CD8-positive, alpha-beta memory T cell (primary cell): ENCODE measurements at regions not wholly inside any gene's neighbourhood (a gene's known extent, or its start where the extent isn't known, plus 50 kb on each side); places are given as distances from the start of the nearest gene placed in this dataset.

ENCODE experiments used
- CTCF ChIA-PET: fragments of 350-600 bp; sonication (Branson Sonifier 250); formaldehyde crosslinking; loops from one replicate; lab custom pipeline; 2021; ENCODE audit warnings: antibody characterized with exemption; lab: Charles Lee
- POLR2A ChIA-PET: fragments of 350-600 bp; sonication (Branson Sonifier 250); formaldehyde crosslinking; loops from one replicate; lab custom pipeline; 2021; ENCODE audit warnings: antibody characterized with exemption; lab: Charles Lee
- DNase-seq, 5 donors: peaks; one replicate each; pipeline versions ENCODE4 v3.0.0 to v3.0.0-alpha.2; 2020 to 2022; ENCODE audit warnings: mixed read lengths in 1 of 5
- H3K27ac ChIP-seq: one replicate; pipeline ENCODE4 v1.7.0; 2013; ENCODE audit warnings: low read depth, mild to moderate bottlenecking, low read length, moderate library complexity
- H3K27me3 ChIP-seq: 2 replicates; pipeline ENCODE4 v1.7.0; 2013; ENCODE audit warnings: low read length, mild to moderate bottlenecking; ENCODE audit not compliant: insufficient read depth, poor library complexity, severe bottlenecking
- H3K36me3 ChIP-seq: 2 replicates; pipeline ENCODE4 v1.7.0; 2013; ENCODE audit warnings: mild to moderate bottlenecking, low read length, moderate library complexity; ENCODE audit not compliant: insufficient read depth
- H3K4me1 ChIP-seq: 2 replicates; pipeline ENCODE4 v1.7.0; 2013; ENCODE audit warnings: mild to moderate bottlenecking, low read length, moderate library complexity; ENCODE audit not compliant: insufficient read depth
- H3K4me3 ChIP-seq: 2 replicates; pipeline ENCODE4 v1.7.0; 2013; ENCODE audit warnings: mild to moderate bottlenecking, low read length
- H3K9me3 ChIP-seq: 2 replicates; pipeline ENCODE4 v1.7.0; 2013; ENCODE audit warnings: mild to moderate bottlenecking, low read length
- H3K27ac Mint-ChIP-seq, 8 donors: one replicate each; pipeline ENCODE4 v1.8.0; 2020 to 2021; ENCODE audit warnings: mixed read lengths in 8 of 8, mild to moderate bottlenecking in 6 of 8, inconsistent platforms in 3 of 8, moderate library complexity in 3 of 8
- H3K27me3 Mint-ChIP-seq, 2 donors: one replicate each; pipeline ENCODE4 v1.8.0; 2020 to 2021; ENCODE audit warnings: mixed read lengths in 2 of 2, mild to moderate bottlenecking in 1 of 2, moderate library complexity in 1 of 2
- H3K36me3 Mint-ChIP-seq, 3 donors: one replicate each; pipeline ENCODE4 v1.8.0; 2020 to 2021; ENCODE audit warnings: mixed read lengths in 3 of 3, inconsistent platforms in 1 of 3, mild to moderate bottlenecking in 1 of 3
- H3K4me1 Mint-ChIP-seq, 3 donors: one replicate each; pipeline ENCODE4 v1.8.0; 2020 to 2021; ENCODE audit warnings: mixed read lengths in 3 of 3, inconsistent platforms in 1 of 3, mild to moderate bottlenecking in 1 of 3
- H3K4me3 Mint-ChIP-seq, 7 donors: one replicate each; pipeline ENCODE4 v1.8.0; 2020 to 2021; ENCODE audit warnings: mixed read lengths in 7 of 7, mild to moderate bottlenecking in 6 of 7, moderate library complexity in 4 of 7, inconsistent platforms in 2 of 7
- H3K9me3 Mint-ChIP-seq, 5 donors: one replicate each; pipeline ENCODE4 v1.8.0; 2020 to 2022; ENCODE audit warnings: mixed read lengths in 5 of 5, mild to moderate bottlenecking in 3 of 5, moderate library complexity in 2 of 5, inconsistent platforms in 1 of 5

DNA sequence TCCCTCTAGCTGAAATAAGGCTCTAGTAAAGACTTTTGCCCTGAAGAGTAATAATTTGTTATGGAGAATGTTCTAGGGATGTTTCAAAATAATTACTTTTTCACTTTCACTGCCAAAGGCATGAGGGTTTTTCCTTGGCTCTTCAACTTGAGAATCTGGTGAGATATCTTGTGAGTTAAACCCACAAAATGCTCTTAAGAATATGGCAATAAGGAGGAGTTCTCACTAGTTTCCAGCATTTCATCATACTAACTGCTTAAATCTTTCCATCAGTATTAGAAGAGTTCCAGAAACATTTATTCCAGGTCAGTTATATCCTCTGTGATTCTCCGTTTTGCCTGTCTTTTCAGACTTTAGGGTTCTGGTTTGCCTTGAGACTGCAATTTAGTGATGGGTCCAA lies 785.6 kb upstream of the GJE1 start:
- Histone ChIP-seq H3K9me3 (no peaks in the 10 kb centered on the region), H3K4me1 (no peaks in the 10 kb centered on the region), H3K27me3 (no peaks in the 10 kb centered on the region), H3K27ac (no peak overlapping the region), H3K4me3 (no peak overlapping the region), H3K36me3 (no peaks in the 10 kb centered on the region)
- ChIA-PET POLR2A (no interaction called here), CTCF (no interaction called here)
- Mint-ChIP-seq H3K9me3 (no peaks in the 10 kb centered on the region), H3K27me3 (peaks cover 0 to 4% of the 10 kb centered on the region in 2 donors), H3K27ac (no peak overlapping the region), H3K4me3 (no peak overlapping the region), H3K36me3 (no peaks in the 10 kb centered on the region), H3K4me1 (no peaks in the 10 kb centered on the region)
- DNase-seq = no peak

- H3K27me3 ChIP-seq = no peaks in the 10 kb centered on the region
- ChIA-PET CTCF (no interaction called here), POLR2A (no interaction called here)
These were observed 786.2 kb upstream of the GJE1 start for GRCh38 chr6:141346535-141346934.

GRCh38 chr6:141337191-141337590 lies 795.5 kb upstream of the GJE1 start:
- no peaks in the 10 kb centered on the region for H3K9me3 ChIP-seq
- H3K36me3 ChIP-seq = no peaks in the 10 kb centered on the region
- DNase-seq = no peak
- H3K4me1 ChIP-seq = no peaks in the 10 kb centered on the region
- H3K4me1 Mint-ChIP-seq = no peaks in the 10 kb centered on the region
- no peak overlapping the region for H3K27ac ChIP-seq
- H3K27me3 ChIP-seq = no peaks in the 10 kb centered on the region
- no peak overlapping the region for H3K27ac Mint-ChIP-seq
- peaks cover 2 to 15% of the 10 kb centered on the region in 2 donors for H3K27me3 Mint-ChIP-seq
- ChIA-PET POLR2A (no interaction called here), CTCF (no interaction called here)
- H3K9me3 Mint-ChIP-seq = no peaks in the 10 kb centered on the region
- H3K4me3 Mint-ChIP-seq = no peak overlapping the region
- no peak overlapping the region for H3K4me3 ChIP-seq
- H3K36me3 Mint-ChIP-seq = peaks cover 0 to 1% (median 0%) of the 10 kb centered on the region in 3 donors

More at GRCh38 chr6:141346535-141346934, 786.2 kb upstream of the GJE1 start:
- no peaks in the 10 kb centered on the region for H3K9me3 Mint-ChIP-seq
- H3K4me1 ChIP-seq = no peaks in the 10 kb centered on the region
- H3K27ac ChIP-seq = no peak overlapping the region
- no peaks in the 10 kb centered on the region for H3K36me3 ChIP-seq
- H3K27me3 Mint-ChIP-seq = peaks cover 0 to 4% of the 10 kb centered on the region in 2 donors
- H3K4me3 Mint-ChIP-seq = no peak overlapping the region
- no peak overlapping the region for H3K4me3 ChIP-seq
- no peak overlapping the region for H3K27ac Mint-ChIP-seq
- H3K9me3 ChIP-seq = no peaks in the 10 kb centered on the region
- H3K4me1 Mint-ChIP-seq = no peaks in the 10 kb centered on the region
- no peak for DNase-seq
- H3K36me3 Mint-ChIP-seq = no peaks in the 10 kb centered on the region

DNA sequence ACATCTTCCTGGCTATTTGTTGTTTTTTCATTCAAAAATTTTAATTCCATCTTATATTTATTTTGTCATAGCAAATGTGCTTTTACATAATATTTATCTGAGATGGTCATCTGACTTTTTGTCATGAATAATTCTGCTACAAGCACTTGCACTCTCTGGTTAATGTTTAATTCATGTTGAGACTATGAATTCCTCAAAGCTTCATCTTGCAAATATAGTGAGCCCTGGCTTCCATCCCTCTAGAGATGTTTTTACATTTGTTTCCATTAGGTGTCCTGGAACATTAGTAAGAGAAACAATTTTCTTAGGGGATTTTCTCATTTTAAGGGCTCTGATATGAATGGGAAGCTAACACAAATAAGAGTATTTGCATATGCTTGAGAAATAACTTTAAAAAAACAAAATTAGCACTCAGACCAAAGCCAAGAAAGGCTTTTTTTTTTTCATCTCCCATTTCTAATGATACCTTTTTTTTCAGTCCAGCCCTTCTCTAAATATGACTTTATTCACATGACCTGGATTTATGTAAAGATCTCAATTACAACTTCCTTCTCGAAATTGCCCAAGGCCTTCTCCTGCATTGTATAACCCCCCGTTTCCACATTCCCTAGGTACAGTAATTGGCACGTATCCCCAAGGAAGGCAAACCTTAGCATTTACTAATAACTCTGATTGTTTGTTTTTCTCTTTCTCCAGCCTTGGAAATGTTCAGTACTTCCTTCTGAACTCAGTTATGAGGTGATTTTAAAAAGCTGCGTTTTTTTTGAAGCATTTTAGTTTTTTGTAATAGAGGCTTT lies 797.0 kb upstream of the GJE1 start:
- Mint-ChIP-seq H3K4me1 (no peaks in the 10 kb centered on the region), H3K36me3 (peaks cover 0 to 1% (median 0%) of the 10 kb centered on the region in 3 donors), H3K9me3 (no peaks in the 10 kb centered on the region), H3K4me3 (no peak overlapping the region), H3K27ac (no peak overlapping the region), H3K27me3 (peaks cover 2 to 15% of the 10 kb centered on the region in 2 donors)
- POLR2A ChIA-PET = no interaction called here
- no peaks in the 10 kb centered on the region for H3K4me1 ChIP-seq
- CTCF ChIA-PET = no interaction called here
- no peak overlapping the region for H3K27ac ChIP-seq
- no peak for DNase-seq
- H3K36me3 ChIP-seq = no peaks in the 10 kb centered on the region
- H3K9me3 ChIP-seq = no peaks in the 10 kb centered on the region
- H3K4me3 ChIP-seq = no peak overlapping the region
- no peaks in the 10 kb centered on the region for H3K27me3 ChIP-seq

DNA sequence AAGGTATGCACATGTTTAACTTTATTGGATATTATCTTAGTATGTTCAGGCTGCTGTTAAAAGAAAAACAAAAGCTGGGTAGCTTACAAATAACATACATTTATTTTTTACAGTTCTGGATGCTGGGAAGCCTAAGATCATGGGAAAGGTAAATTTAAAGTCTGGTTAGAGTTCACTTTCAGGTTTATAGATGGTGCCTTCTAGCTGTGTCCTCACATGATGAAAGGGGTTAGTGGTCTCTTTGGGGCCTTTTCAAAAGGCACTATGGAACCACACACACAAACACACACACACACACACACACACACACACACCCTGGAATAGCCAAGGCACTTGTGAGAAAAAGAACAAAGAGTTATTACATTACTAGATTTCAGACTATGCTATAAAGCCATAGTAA lies 805.8 kb upstream of the GJE1 start:
- peaks cover 5 to 20% (median 11%) of the 10 kb centered on the region in 3 donors for H3K4me1 Mint-ChIP-seq
- H3K36me3 Mint-ChIP-seq = no peaks in the 10 kb centered on the region
- H3K27ac Mint-ChIP-seq = peak overlapping the region in 4 of 8 donors; percentile 45 to 82 (median 58)
- Histone ChIP-seq H3K36me3 (no peaks in the 10 kb centered on the region), H3K4me1 (no peaks in the 10 kb centered on the region), H3K4me3 (peak overlapping the region; percentile 9), H3K27ac (no peak overlapping the region), H3K27me3 (no peaks in the 10 kb centered on the region), H3K9me3 (no peaks in the 10 kb centered on the region)
- H3K9me3 Mint-ChIP-seq = no peaks in the 10 kb centered on the region
- ChIA-PET CTCF (no interaction called here), POLR2A (no interaction called here)
- peak overlapping the region; percentile 54 to 71 (median 62) for H3K4me3 Mint-ChIP-seq
- no peak for DNase-seq
- no peaks in the 10 kb centered on the region for H3K27me3 Mint-ChIP-seq

DNA sequence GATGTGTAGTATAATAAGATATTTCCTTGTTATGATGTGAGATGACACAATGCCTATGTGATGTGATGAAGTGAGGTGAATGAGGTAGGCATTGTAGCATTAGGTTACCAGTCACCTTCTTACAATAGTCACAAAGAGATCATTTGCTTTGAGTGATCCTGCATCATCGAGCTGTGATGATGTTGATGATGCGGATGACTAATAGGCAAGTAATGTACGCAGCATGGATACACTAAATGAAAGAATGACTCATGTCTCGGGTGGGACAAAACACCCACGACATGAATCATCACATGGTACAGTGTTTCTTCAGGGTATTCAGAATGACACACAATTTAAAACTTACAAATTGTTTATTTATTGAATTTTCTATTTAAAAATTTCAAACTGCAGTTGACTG lies 806.3 kb upstream of the GJE1 start:
- ChIA-PET POLR2A (no interaction called here), CTCF (no interaction called here)
- Mint-ChIP-seq H3K27ac (peak overlapping the region in 2 of 8 donors; percentile 68 to 82), H3K4me3 (peak overlapping the region; percentile 17 to 71 (median 58)), H3K36me3 (no peaks in the 10 kb centered on the region), H3K9me3 (no peaks in the 10 kb centered on the region), H3K27me3 (no peaks in the 10 kb centered on the region), H3K4me1 (peaks cover 5 to 20% (median 11%) of the 10 kb centered on the region in 3 donors)
- no peak overlapping the region for H3K27ac ChIP-seq
- no peak overlapping the region for H3K4me3 ChIP-seq
- DNase-seq = peak in 4 of 5 donors; percentile 3 to 77 (median 26)
- H3K4me1 ChIP-seq = no peaks in the 10 kb centered on the region
- H3K27me3 ChIP-seq = no peaks in the 10 kb centered on the region
- no peaks in the 10 kb centered on the region for H3K36me3 ChIP-seq
- H3K9me3 ChIP-seq = no peaks in the 10 kb centered on the region

GRCh38 chr6:141321493-141322347 lies 811.0 kb upstream of the GJE1 start:
- H3K4me1 ChIP-seq = no peaks in the 10 kb centered on the region
- Mint-ChIP-seq H3K4me1 (peaks cover 3 to 11% (median 5%) of the 10 kb centered on the region in 3 donors), H3K9me3 (no peaks in the 10 kb centered on the region), H3K36me3 (no peaks in the 10 kb centered on the region), H3K27me3 (peaks cover 0 to under 1% of the 10 kb centered on the region in 2 donors), H3K4me3 (no peak overlapping the region), H3K27ac (no peak overlapping the region)
- H3K27me3 ChIP-seq = no peaks in the 10 kb centered on the region
- POLR2A ChIA-PET = no interaction called here
- H3K4me3 ChIP-seq = no peak overlapping the region
- H3K9me3 ChIP-seq = no peaks in the 10 kb centered on the region
- DNase-seq = no peak
- H3K36me3 ChIP-seq = no peaks in the 10 kb centered on the region
- CTCF ChIA-PET = no interaction called here
- H3K27ac ChIP-seq = no peak overlapping the region

- no peak overlapping the region for H3K4me3 ChIP-seq
- no peaks in the 10 kb centered on the region for H3K4me1 Mint-ChIP-seq
- no peaks in the 10 kb centered on the region for H3K36me3 Mint-ChIP-seq
- no peaks in the 10 kb centered on the region for H3K9me3 ChIP-seq
- ChIA-PET POLR2A (no interaction called here), CTCF (no interaction called here)
- no peak for DNase-seq
- H3K36me3 ChIP-seq = no peaks in the 10 kb centered on the region
- H3K9me3 Mint-ChIP-seq = no peaks in the 10 kb centered on the region
- H3K4me1 ChIP-seq = no peaks in the 10 kb centered on the region
- no peak overlapping the region for H3K27ac Mint-ChIP-seq
- H3K27me3 ChIP-seq = no peaks in the 10 kb centered on the region
- H3K27ac ChIP-seq = no peak overlapping the region
- no peak overlapping the region for H3K4me3 Mint-ChIP-seq
- peaks cover 0 to 3% of the 10 kb centered on the region in 2 donors for H3K27me3 Mint-ChIP-seq
These were observed 816.5 kb upstream of the GJE1 start for GRCh38 chr6:141316236-141316635.
